ENCODE measurements at regions not wholly inside any gene's neighbourhood (a gene's known extent, or its start where the extent isn't known, plus 50 kb on each side); places are given as distances from the start of the nearest gene placed in this dataset.

DNA sequence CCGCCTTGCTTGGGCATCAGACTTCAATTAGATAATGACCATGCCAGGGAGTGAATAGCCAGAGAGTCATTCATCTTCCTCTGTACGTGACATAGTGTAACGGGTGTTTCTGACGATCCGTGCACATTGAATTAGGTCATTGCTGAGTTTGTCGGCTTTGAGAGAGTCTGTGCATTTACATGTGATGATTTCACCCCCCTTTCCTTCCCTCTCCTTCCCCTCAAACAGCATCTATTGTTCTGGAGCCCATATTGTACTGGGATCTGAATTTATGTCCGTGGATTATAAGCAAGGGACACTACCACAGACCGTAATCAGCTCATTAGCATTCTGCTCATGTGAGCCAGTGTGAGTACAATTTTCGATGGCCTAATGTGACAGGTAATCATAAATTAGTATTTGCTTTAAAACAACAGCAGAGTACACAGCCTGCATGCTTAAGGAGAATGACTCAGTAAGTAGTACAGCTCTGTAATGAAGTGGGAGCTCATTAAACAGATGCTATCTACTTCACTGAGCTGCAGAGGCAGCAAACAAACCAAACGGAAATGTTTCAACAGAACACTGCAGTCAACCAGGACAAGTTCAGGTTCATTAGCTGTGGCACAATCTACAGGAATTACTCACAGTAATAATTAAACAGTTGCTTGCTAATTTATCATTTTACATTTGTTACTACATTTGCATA lies 302.1 kb downstream of the CSNK1G3 start:
- TF ChIP-seq EZH2 (IDR thresholded peaks at IDR 0.05; ENCODE audit: insufficient read depth, poor library complexity, severe bottlenecking) (no peak), EZH2phosphoT487 (IDR thresholded peaks at IDR 0.05; ENCODE audit: insufficient read depth, low read depth) (no peak)
